ENCODE measurements at regions not wholly inside any gene's neighbourhood (a gene's known extent, or its start where the extent isn't known, plus 50 kb on each side); places are given as distances from the start of the nearest gene placed in this dataset.

DNA sequence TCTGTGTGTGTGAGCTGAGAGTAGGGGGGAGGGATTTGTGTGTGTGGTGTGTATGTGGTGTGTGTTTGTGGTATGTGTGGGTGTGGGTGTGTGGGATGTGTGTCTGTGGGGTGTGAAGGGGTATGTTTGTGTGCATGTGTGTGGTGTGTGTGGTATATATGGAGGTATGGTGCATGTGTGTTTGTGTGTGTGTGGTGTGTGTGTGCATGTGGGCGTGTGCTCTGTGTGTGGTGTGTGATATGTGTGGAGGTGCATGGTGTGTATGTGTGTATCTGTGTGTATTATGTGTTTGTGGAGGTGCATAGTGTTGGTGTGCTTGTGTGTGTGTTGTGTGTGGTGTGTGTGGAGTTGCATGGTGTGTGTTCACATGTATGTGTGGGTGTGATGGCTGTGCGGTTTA lies 106.0 kb downstream of the CMPK2 start:
- no peaks in the 10 kb centered on the region for H3K36me3 ChIP-seq

DNA sequence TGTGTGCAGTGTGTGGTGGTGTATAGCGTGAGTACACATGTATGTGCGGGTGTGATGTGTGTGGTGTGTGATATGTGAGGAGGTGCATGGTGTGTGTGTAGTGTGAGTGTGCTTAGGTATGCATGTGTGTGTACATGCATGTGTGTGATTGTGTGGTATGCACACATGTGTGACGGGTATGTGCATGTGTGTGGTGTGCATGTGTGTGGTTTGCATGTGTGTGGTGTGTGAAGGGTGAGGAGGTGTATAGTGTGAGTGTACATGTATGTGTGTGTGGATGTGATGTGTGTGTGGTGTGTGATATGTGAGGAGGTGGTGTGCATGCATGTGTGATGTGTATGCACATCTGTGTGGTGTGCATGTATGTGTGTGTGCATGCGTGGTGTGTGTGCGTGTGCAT lies 105.6 kb downstream of the CMPK2 start:
- ATAC-seq (ENCODE audit: insufficient number of reproducible peaks, low FRiP score, low read depth) (no peak), DNase-seq (ENCODE audit: low spot score) (no peak)
- no peak overlapping the region for H3K4me3 ChIP-seq
- TF ChIP-seq, protein P1, sequence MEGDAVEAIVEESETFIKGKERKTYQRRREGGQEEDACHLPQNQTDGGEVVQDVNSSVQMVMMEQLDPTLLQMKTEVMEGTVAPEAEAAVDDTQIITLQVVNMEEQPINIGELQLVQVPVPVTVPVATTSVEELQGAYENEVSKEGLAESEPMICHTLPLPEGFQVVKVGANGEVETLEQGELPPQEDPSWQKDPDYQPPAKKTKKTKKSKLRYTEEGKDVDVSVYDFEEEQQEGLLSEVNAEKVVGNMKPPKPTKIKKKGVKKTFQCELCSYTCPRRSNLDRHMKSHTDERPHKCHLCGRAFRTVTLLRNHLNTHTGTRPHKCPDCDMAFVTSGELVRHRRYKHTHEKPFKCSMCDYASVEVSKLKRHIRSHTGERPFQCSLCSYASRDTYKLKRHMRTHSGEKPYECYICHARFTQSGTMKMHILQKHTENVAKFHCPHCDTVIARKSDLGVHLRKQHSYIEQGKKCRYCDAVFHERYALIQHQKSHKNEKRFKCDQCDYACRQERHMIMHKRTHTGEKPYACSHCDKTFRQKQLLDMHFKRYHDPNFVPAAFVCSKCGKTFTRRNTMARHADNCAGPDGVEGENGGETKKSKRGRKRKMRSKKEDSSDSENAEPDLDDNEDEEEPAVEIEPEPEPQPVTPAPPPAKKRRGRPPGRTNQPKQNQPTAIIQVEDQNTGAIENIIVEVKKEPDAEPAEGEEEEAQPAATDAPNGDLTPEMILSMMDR (IDR thresholded peaks at IDR 0.05) = no peak
- H3K4me1 ChIP-seq (ENCODE audit: control insufficient read depth in 1 of 2, low read depth in 2 of 2) = no peaks in the 10 kb centered on the region
- no peaks in the 10 kb centered on the region for H3K9me3 ChIP-seq
- H3K27me3 ChIP-seq (replicated peaks; ENCODE audit: insufficient read depth) = no peaks in the 10 kb centered on the region
- no peak overlapping the region for H3K27ac ChIP-seq
- H3K36me3 ChIP-seq = no peaks in the 10 kb centered on the region

More for the DNA sequence above, 106.0 kb downstream of the CMPK2 start:
- Histone ChIP-seq H3K9me3 (no peaks in the 10 kb centered on the region), H3K27me3 (replicated peaks; ENCODE audit: insufficient read depth) (no peaks in the 10 kb centered on the region), H3K27ac (no peak overlapping the region), H3K4me3 (no peak overlapping the region), H3K4me1 (ENCODE audit: control insufficient read depth in 1 of 2, low read depth in 2 of 2) (no peaks in the 10 kb centered on the region)
- DNase-seq (ENCODE audit: low spot score) (no peak), ATAC-seq (ENCODE audit: insufficient number of reproducible peaks, low FRiP score, low read depth) (no peak)
- TF ChIP-seq, protein P1 (IDR thresholded peaks at IDR 0.05) = no peak

DNA sequence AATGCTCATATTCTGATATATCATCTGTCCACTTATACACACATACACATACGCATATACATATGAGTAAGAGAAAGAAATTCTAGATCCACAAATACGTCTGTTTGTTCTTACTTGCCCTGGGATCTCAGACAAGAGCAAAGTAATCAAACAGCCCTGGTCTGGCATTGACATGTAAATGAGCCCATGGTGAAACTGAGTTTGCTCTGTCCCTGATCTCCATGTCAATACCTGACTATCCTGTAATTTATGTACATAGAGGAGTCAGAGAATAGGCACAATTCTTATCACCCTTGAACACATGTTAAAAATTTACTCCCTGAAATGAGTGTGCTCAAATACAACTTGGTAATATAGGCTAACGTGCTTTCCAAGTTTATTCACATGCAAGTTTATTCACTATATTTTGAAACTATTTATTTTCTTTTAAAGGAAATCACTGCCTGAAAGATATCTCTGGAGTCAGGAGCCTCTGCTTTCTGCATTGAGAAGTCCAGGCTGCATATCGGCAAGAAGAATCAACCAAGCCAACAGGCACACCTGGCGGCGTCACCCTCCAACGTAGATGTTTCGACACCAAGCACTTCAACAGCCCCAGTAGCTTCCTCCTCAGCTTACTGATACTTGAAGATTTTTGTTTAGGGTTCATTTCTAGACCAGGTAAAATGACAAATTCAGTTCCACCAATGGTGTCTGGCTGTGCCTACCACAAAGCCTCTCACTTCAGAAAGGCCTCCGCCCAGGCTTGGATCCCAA lies 100.6 kb downstream of the CMPK2 start:
- no peak for DNase-seq (ENCODE audit: low spot score)
- Histone ChIP-seq H3K36me3 (no peaks in the 10 kb centered on the region), H3K4me3 (no peak overlapping the region), H3K4me1 (ENCODE audit: control insufficient read depth in 1 of 2, low read depth in 2 of 2) (no peaks in the 10 kb centered on the region), H3K9me3 (no peaks in the 10 kb centered on the region), H3K27ac (no peak overlapping the region), H3K27me3 (replicated peaks; ENCODE audit: insufficient read depth) (no peaks in the 10 kb centered on the region)
- no peak for ATAC-seq (ENCODE audit: insufficient number of reproducible peaks, low FRiP score, low read depth)
- TF ChIP-seq, protein P1 (IDR thresholded peaks at IDR 0.05) = no peak

DNA sequence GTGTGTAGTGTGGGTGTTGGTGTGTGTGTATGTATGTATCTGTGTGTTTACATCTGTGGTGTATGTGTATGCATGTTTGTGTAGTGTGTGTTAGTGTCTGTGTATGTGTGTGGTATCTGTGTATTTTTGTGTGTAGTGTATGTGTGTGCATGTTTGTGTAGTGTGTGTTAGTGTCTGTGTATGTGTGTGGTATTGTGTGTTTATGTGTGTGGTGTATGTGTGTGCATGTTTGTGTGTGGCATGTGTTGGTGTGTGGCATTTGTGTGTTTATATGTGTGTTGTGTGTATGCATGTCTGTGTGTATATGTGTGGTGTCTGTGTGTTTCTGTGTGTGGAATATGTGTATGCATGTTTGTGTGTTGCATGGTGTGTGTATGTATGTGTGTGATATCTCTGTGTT lies 96.4 kb downstream of the CMPK2 start:
- Histone ChIP-seq H3K9me3 (no peaks in the 10 kb centered on the region), H3K27ac (no peak overlapping the region), H3K36me3 (no peaks in the 10 kb centered on the region), H3K27me3 (replicated peaks; ENCODE audit: insufficient read depth) (no peaks in the 10 kb centered on the region), H3K4me1 (ENCODE audit: control insufficient read depth in 1 of 2, low read depth in 2 of 2) (no peaks in the 10 kb centered on the region), H3K4me3 (no peak overlapping the region)
- TF ChIP-seq, protein P1 (IDR thresholded peaks at IDR 0.05) = no peak
- ATAC-seq (ENCODE audit: insufficient number of reproducible peaks, low FRiP score, low read depth) = no peak
- no peak for DNase-seq (ENCODE audit: low spot score)

DNA sequence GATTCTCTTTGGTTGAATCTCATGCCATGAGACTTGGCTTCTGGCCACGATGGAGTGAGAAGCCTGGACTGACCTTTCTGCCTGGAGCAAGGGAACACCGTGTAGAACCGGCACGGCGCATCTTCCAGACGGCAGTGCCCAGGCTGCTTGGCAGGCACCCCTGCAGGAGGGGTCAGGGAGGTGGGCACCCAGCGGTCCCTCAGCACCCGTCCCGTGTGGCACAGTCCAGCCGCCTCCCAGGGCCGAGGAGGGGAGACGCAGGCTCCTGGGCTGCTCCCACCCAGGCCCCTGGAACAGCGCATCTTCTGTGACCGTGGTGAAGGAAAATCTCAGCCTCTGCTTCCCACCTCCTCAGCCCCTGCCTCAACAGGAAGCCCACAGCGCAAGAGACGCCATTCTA lies 95.7 kb downstream of the CMPK2 start:
- Histone ChIP-seq H3K27me3 (replicated peaks; ENCODE audit: insufficient read depth) (no peaks in the 10 kb centered on the region), H3K4me1 (ENCODE audit: control insufficient read depth in 1 of 2, low read depth in 2 of 2) (no peaks in the 10 kb centered on the region), H3K27ac (no peak overlapping the region), H3K4me3 (no peak overlapping the region), H3K36me3 (no peaks in the 10 kb centered on the region), H3K9me3 (no peaks in the 10 kb centered on the region)
- ATAC-seq (ENCODE audit: insufficient number of reproducible peaks, low FRiP score, low read depth) (no peak), DNase-seq (ENCODE audit: low spot score) (no peak)
- TF ChIP-seq, protein P1 (IDR thresholded peaks at IDR 0.05) = no peak
